GM18519 (cell line): ENCODE measurements at regions not wholly inside any gene's neighbourhood (a gene's known extent, or its start where the extent isn't known, plus 50 kb on each side); places are given as distances from the start of the nearest gene placed in this dataset.

ENCODE experiments used
- ATAC-seq: cut with Tn5 transposase; IDR thresholded peaks from one replicate; pipeline ENCODE4 v1.9.1; 2021; ENCODE audit warnings: mild to moderate bottlenecking, moderate library complexity; ENCODE audit not compliant: unreplicated experiment, low FRiP score

DNA sequence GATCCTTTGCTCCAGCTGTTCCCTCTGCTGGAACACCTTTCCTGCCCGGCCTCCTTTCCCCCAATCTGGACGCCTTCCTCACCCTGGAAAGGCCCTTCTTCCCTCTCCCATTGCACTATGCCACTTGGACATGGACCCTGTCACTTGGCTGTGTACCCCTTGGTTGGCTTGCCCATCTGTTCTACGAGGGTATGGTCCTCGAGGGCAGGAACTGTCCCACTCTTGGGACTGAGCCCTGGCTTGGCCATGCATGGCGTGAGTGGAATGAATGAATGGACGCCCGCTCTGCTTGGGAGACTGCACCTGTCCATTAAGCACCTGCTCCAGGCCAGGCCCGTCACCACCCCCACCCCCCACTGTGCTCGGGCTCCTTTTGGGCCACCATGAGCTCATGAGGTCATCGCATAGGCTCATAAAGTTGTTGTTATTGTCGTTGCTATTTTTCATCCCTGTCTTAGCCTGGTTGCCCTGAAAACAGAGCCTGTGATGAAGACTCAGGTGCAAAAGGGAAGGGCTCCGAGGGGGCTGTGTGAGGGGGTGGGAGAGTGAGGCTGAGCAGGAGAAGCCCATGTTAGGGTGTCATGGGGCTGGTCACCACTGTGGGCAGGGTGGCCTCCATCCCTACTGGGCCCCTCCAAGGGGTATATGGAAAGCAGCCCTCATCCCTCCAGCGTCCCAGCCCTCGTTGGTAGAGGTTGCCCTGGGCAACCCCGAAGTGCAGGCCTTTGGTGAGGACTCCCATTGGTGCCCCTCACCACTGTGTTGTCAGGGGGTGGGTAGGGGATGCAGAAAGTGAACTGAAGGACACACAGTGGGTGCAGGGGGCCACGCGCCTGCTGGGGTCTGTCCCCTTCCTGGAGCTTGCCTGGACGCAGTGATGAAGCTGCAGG is 57.2 kb upstream of the IER5L start:
- no peak for ATAC-seq

DNA sequence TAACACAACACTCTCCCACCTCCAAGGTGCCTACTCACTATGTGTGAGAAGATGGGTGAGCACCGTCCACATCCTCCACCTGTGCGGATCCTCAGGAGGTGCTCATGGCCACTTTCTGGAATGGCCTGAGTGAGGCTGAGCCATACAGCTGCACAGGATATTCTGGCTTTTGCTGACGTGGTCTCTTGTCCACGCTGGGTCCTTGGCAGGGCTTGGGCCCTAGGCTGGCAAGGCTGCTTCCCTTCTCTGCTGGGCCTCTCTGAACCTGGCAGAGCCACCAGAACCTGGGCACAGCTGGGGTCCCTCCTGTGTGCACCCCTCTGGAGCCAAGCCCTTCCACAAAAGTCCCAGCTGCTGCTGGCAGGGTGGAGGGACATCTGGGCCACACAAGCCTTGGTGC is 56.4 kb upstream of the IER5L start:
- ATAC-seq: no peak

- no peak for ATAC-seq
Measured at GRCh38 chr9:129232839-129233591, 55.0 kb upstream of the IER5L start.

GRCh38 chr9:129231759-129232158 is 53.7 kb upstream of the IER5L start:
- ATAC-seq: no peak

DNA sequence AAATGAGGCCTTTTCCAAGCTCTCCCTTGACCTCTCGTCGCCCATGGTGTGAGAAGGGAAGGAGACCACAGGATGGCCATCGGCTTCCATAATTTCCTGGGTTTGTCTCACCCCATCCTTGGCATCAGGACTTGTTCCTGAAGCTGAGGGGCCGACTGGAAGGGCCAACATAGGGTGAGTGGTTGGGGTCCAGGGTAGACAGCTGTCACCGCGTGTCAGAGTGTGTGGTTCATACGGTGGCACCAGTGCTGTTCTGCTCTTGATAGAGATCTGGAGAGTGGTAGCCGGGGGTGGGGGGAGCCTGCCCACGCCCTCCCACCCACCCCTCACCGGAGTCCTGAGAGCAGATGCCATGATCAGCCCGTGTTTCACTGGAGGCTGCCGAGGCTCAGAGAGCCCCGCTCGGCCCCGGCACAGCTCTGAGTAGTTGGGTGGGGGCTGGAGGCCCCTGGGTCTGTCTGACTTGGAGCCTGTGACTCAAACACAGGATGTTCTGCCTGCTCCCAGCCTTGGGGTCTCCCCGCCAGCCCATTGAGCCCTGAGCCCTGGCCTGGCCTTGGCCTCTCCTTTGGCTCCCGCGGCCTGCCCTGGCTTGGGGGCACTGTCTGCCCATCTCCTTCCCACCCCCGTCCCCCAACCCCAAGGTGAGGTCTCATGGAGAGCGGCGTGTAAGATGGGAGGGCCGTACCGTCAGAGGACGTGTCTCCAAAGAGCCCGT is 53.1 kb upstream of the IER5L start:
- no peak for ATAC-seq

GRCh38 chr9:129230302-129230701 is 52.2 kb upstream of the IER5L start:
- no peak for ATAC-seq
